GM21528 (cell line): ENCODE measurements at regions not wholly inside any gene's neighbourhood (a gene's known extent, or its start where the extent isn't known, plus 50 kb on each side); places are given as distances from the start of the nearest gene placed in this dataset.

Experiments used
- ATAC-seq: cut with Tn5 transposase; IDR thresholded peaks from one replicate; pipeline ENCODE4 v1.9.1; 2021; ENCODE audit warnings: mild to moderate bottlenecking, moderate library complexity; ENCODE audit not compliant: unreplicated experiment, low FRiP score

GRCh38 chr3:168341956-168342936 is 246.5 kb upstream of the GOLIM4 start:
- ATAC-seq: no peak

GRCh38 chr3:168341192-168341815 is 245.6 kb upstream of the GOLIM4 start:
- ATAC-seq: no peak

GRCh38 chr3:168338161-168338560 is 242.4 kb upstream of the GOLIM4 start:
- no peak for ATAC-seq

- no peak for ATAC-seq
These were observed 240.6 kb upstream of the GOLIM4 start for GRCh38 chr3:168336276-168336675.

GRCh38 chr3:168333410-168333935 is 237.7 kb upstream of the GOLIM4 start:
- no peak for ATAC-seq

- no peak for ATAC-seq
These were observed 236.0 kb upstream of the GOLIM4 start for GRCh38 chr3:168331756-168332155.

- no peak for ATAC-seq
These were observed 235.3 kb upstream of the GOLIM4 start for GRCh38 chr3:168330983-168331382.

- no peak for ATAC-seq
These were observed 232.1 kb upstream of the GOLIM4 start for GRCh38 chr3:168327856-168328255.

- ATAC-seq: no peak
These were observed 230.0 kb upstream of the GOLIM4 start for GRCh38 chr3:168325684-168326083.

GRCh38 chr3:168322941-168323340 is 227.2 kb upstream of the GOLIM4 start:
- no peak for ATAC-seq

- ATAC-seq: no peak
These were observed 218.4 kb upstream of the GOLIM4 start for GRCh38 chr3:168314166-168314565.

- ATAC-seq: no peak
These were observed 217.3 kb upstream of the GOLIM4 start for GRCh38 chr3:168312984-168313383.

GRCh38 chr3:168307893-168308292 is 212.2 kb upstream of the GOLIM4 start:
- no peak for ATAC-seq

GRCh38 chr3:168295027-168295426 is 199.3 kb upstream of the GOLIM4 start:
- ATAC-seq: no peak

- ATAC-seq: no peak
These were observed 196.6 kb upstream of the GOLIM4 start for GRCh38 chr3:168292296-168292695.

- ATAC-seq: no peak
These were observed 193.8 kb upstream of the GOLIM4 start for GRCh38 chr3:168289471-168290008.

GRCh38 chr3:168288511-168289401 is 193.0 kb upstream of the GOLIM4 start:
- no peak for ATAC-seq

GRCh38 chr3:168285506-168285905 is 189.8 kb upstream of the GOLIM4 start:
- no peak for ATAC-seq

- no peak for ATAC-seq
These were observed 189.0 kb upstream of the GOLIM4 start for GRCh38 chr3:168284728-168285127.

GRCh38 chr3:168275662-168276061 is 179.9 kb upstream of the GOLIM4 start:
- no peak for ATAC-seq
